ENCODE measurements at regions not wholly inside any gene's neighbourhood (a gene's known extent, or its start where the extent isn't known, plus 50 kb on each side); places are given as distances from the start of the nearest gene placed in this dataset.

DNA sequence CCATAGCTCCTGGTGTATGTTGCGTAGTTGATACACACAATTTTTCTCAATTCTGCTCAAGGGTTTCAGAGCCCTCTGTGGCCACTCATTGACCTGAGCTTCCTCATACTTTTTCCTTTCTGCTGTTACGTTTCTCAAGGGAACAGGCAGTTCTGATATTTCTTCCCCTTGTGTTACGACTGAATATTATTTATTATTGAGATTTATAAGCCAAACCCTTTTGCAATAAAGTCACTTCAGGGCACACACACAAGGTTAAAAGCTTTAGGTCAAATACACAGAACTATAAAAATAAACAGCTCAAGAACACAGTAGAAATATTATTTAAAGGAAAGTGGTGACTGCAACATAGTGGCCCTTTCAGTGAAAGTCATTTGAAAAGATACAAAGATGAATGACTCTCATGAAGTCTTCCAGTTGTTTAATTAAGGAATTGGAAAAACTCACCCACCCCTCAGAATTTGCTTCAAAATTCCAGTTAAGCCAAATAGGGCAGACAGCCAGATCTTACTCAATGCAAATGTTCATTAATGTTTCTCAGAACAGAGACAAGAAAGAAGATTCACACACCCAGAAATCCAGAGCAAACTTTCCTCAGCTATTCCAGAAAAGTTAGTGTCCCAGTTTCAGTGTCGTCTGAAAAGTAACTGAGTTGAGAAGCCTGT is 179.7 kb downstream of the TRIB2 start:
- no peaks in the 10 kb centered on the region for H4K20me1 ChIP-seq (ENCODE audit: control insufficient read depth, extremely low read depth, insufficient read depth, low read length)
- no peak overlapping the region for H3K9ac ChIP-seq (ENCODE audit: insufficient read depth, low read length)
- no peak overlapping the region for H3K27ac ChIP-seq (ENCODE audit: insufficient read depth, low read length)
- H3K4me3 ChIP-seq (replicated peaks in 1 of 4; ENCODE audit: control extremely low read depth in 1 of 4, insufficient read depth in 1 of 4, low read depth in 3 of 4, low read length in 4 of 4) = no peak overlapping the region
- no peaks in the 10 kb centered on the region for H3K36me3 ChIP-seq (ENCODE audit: control insufficient read depth, insufficient read depth, low read length)
- H3K9me3 ChIP-seq (ENCODE audit: control insufficient read depth, insufficient read depth, low read depth, low read length) = no peaks in the 10 kb centered on the region
- peak in 1 of 2 donors; percentile 86 for DNase-seq (ENCODE audit: low read depth in 2 of 2)
- no peak for TF ChIP-seq EZH2 (IDR thresholded peaks at IDR 0.05; ENCODE audit: low read length, missing control alignments)
- TF ChIP-seq, protein P1, sequence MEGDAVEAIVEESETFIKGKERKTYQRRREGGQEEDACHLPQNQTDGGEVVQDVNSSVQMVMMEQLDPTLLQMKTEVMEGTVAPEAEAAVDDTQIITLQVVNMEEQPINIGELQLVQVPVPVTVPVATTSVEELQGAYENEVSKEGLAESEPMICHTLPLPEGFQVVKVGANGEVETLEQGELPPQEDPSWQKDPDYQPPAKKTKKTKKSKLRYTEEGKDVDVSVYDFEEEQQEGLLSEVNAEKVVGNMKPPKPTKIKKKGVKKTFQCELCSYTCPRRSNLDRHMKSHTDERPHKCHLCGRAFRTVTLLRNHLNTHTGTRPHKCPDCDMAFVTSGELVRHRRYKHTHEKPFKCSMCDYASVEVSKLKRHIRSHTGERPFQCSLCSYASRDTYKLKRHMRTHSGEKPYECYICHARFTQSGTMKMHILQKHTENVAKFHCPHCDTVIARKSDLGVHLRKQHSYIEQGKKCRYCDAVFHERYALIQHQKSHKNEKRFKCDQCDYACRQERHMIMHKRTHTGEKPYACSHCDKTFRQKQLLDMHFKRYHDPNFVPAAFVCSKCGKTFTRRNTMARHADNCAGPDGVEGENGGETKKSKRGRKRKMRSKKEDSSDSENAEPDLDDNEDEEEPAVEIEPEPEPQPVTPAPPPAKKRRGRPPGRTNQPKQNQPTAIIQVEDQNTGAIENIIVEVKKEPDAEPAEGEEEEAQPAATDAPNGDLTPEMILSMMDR (conservative IDR thresholded peaks at IDR 0.05 in 1 of 2, IDR thresholded peaks at IDR 0.05 in 1 of 2; ENCODE audit: low read depth in 1 of 2, low read length in 2 of 2) = no peak
- H3K4me2 ChIP-seq (ENCODE audit: extremely low read depth, insufficient read depth, low read length) = no peak overlapping the region
- no peaks in the 10 kb centered on the region for H3K27me3 ChIP-seq (ENCODE audit: control insufficient read depth, insufficient read depth, low read length)
- H3K79me2 ChIP-seq (ENCODE audit: control insufficient read depth, insufficient read depth, low read length) = no peaks in the 10 kb centered on the region
- H3K4me1 ChIP-seq (ENCODE audit: control insufficient read depth, extremely low read depth, insufficient read depth, low read length) = no peaks in the 10 kb centered on the region
- no peak overlapping the region for H2AFZ ChIP-seq (ENCODE audit: low read length)

DNA sequence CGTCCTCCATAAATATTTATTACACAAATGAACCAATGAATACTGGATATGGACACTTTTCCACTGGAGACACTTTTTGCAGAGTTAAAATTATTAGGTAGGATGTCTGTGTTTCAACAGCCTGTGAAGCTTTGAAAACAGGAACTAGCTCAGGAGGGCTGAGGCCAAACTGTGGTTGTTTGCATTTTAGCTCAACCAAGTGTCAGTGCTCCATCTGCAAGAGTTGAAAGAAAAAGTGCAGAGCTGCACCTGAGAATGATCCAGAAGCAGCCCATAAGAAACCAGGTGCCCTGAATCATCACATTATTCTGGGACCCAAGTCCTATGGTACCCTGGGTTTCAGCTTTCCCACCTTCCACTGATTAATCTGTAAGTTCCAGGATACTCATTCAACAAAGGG is 180.4 kb downstream of the TRIB2 start:
- Histone ChIP-seq H3K4me1 (ENCODE audit: control insufficient read depth, extremely low read depth, insufficient read depth, low read length) (no peaks in the 10 kb centered on the region), H3K27me3 (ENCODE audit: control insufficient read depth, insufficient read depth, low read length) (no peaks in the 10 kb centered on the region), H3K4me3 (replicated peaks in 1 of 4; ENCODE audit: control extremely low read depth in 1 of 4, insufficient read depth in 1 of 4, low read depth in 3 of 4, low read length in 4 of 4) (no peak overlapping the region), H3K36me3 (ENCODE audit: control insufficient read depth, insufficient read depth, low read length) (no peaks in the 10 kb centered on the region), H3K9me3 (ENCODE audit: control insufficient read depth, insufficient read depth, low read depth, low read length) (no peaks in the 10 kb centered on the region), H3K27ac (ENCODE audit: insufficient read depth, low read length) (no peak overlapping the region), H3K79me2 (ENCODE audit: control insufficient read depth, insufficient read depth, low read length) (no peaks in the 10 kb centered on the region), H2AFZ (ENCODE audit: low read length) (no peak overlapping the region), H3K4me2 (ENCODE audit: extremely low read depth, insufficient read depth, low read length) (no peak overlapping the region), H4K20me1 (ENCODE audit: control insufficient read depth, extremely low read depth, insufficient read depth, low read length) (no peaks in the 10 kb centered on the region), H3K9ac (ENCODE audit: insufficient read depth, low read length) (no peak overlapping the region)
- DNase-seq (ENCODE audit: low read depth in 2 of 2) = no peak
- TF ChIP-seq, protein P1 (conservative IDR thresholded peaks at IDR 0.05 in 1 of 2, IDR thresholded peaks at IDR 0.05 in 1 of 2; ENCODE audit: low read depth in 1 of 2, low read length in 2 of 2) = no peak
- TF ChIP-seq EZH2 (IDR thresholded peaks at IDR 0.05; ENCODE audit: low read length, missing control alignments) = no peak

DNA sequence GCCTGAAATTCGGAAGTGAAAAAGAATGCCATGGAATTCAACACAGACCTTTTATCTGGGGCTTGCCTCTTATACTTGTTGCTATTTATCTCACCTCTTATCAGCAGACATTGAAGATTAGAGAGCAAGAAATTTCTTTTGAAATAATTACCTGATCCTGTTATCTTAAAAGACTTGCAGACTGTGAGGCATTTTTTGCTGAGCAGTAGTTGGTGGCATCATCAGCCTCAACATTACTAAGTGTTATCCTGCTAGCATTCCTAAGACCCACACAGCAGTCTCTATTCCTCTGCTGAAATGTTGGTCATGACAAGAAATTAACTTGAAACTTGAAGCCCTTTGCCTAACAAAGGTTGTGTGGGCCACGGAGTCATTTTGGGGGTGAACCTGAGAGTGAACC is 186.5 kb downstream of the TRIB2 start:
- H2AFZ ChIP-seq (ENCODE audit: low read length) = no peak overlapping the region
- no peaks in the 10 kb centered on the region for H3K36me3 ChIP-seq (ENCODE audit: control insufficient read depth, insufficient read depth, low read length)
- TF ChIP-seq, protein P1 (conservative IDR thresholded peaks at IDR 0.05 in 1 of 2, IDR thresholded peaks at IDR 0.05 in 1 of 2; ENCODE audit: low read depth in 1 of 2, low read length in 2 of 2) = no peak
- TF ChIP-seq EZH2 (IDR thresholded peaks at IDR 0.05; ENCODE audit: low read length, missing control alignments) = no peak
- H3K9me3 ChIP-seq (ENCODE audit: control insufficient read depth, insufficient read depth, low read depth, low read length) = no peaks in the 10 kb centered on the region
- peak in 1 of 2 donors; percentile 81 for DNase-seq (ENCODE audit: low read depth in 2 of 2)
- H3K27ac ChIP-seq (ENCODE audit: insufficient read depth, low read length) = no peak overlapping the region
- H3K4me1 ChIP-seq (ENCODE audit: control insufficient read depth, extremely low read depth, insufficient read depth, low read length) = no peaks in the 10 kb centered on the region
- H3K27me3 ChIP-seq (ENCODE audit: control insufficient read depth, insufficient read depth, low read length) = no peaks in the 10 kb centered on the region
- H3K9ac ChIP-seq (ENCODE audit: insufficient read depth, low read length) = no peak overlapping the region
- H3K79me2 ChIP-seq (ENCODE audit: control insufficient read depth, insufficient read depth, low read length) = no peaks in the 10 kb centered on the region
- no peak overlapping the region for H3K4me3 ChIP-seq (replicated peaks in 1 of 4; ENCODE audit: control extremely low read depth in 1 of 4, insufficient read depth in 1 of 4, low read depth in 3 of 4, low read length in 4 of 4)
- H4K20me1 ChIP-seq (ENCODE audit: control insufficient read depth, extremely low read depth, insufficient read depth, low read length) = no peaks in the 10 kb centered on the region
- no peak overlapping the region for H3K4me2 ChIP-seq (ENCODE audit: extremely low read depth, insufficient read depth, low read length)
